CD4-positive, alpha-beta T cell (primary cell): ENCODE measurements at regions not wholly inside any gene's neighbourhood (a gene's known extent, or its start where the extent isn't known, plus 50 kb on each side); places are given as distances from the start of the nearest gene placed in this dataset.

Experiments used
- ATAC-seq: fragments of 200-7000 bp; cut with Tn5 transposase; one replicate; pipeline ENCODE4 v1.10.0; 2022; ENCODE audit warnings: mild to moderate bottlenecking; ENCODE audit not compliant: poor library complexity
- CTCF ChIA-PET: fragments of 350-600 bp; sonication (Branson Sonifier 250); formaldehyde crosslinking; loops from one replicate; lab custom pipeline; 2021; ENCODE audit warnings: antibody characterized with exemption, inconsistent platforms; lab: Charles Lee
- POLR2A ChIA-PET: fragments of 350-600 bp; sonication (Branson Sonifier 250); formaldehyde crosslinking; loops from one replicate; lab custom pipeline; 2021; ENCODE audit warnings: antibody characterized with exemption, inconsistent platforms; lab: Charles Lee
- DNase-seq, 14 experiments: peaks; one replicate each; pipeline ENCODE4 v3.0.0-alpha.2; 2013 to 2020; ENCODE audit warnings: mixed read lengths in 2 of 14
- H3K27ac ChIP-seq, 2 donors: one replicate each; pipeline versions ENCODE4 v1.5.1 to v1.7.0; 2013; ENCODE audit warnings: low read length in 2 of 2, low read depth in 1 of 2, mild to moderate bottlenecking in 1 of 2
- H3K27me3 ChIP-seq, 2 experiments: 1 replicate in 1 of 2; 2 replicates in 1 of 2; pipeline versions ENCODE4 v1.6.1 to v1.7.0; 2013; ENCODE audit warnings: low read length in 2 of 2, control low read depth in 1 of 2, mild to moderate bottlenecking in 1 of 2, moderate library complexity in 1 of 2; ENCODE audit not compliant: insufficient read depth in 2 of 2, control insufficient read depth in 1 of 2
- H3K36me3 ChIP-seq: one replicate; pipeline ENCODE4 v1.6.1; 2013; ENCODE audit warnings: low read length, control low read depth; ENCODE audit not compliant: insufficient read depth
- H3K4me1 ChIP-seq: one replicate; pipeline ENCODE4 v1.6.1; 2013; ENCODE audit warnings: low read length, control low read depth; ENCODE audit not compliant: insufficient read depth
- H3K4me3 ChIP-seq: one replicate; pipeline ENCODE4 v1.5.1; 2013; ENCODE audit warnings: mild to moderate bottlenecking, low read length, moderate library complexity
- H3K9me3 ChIP-seq, 2 experiments: 1 replicate in 1 of 2; 2 replicates in 1 of 2; pipeline versions ENCODE4 v1.6.1 to v1.7.0; 2013; ENCODE audit warnings: low read length in 2 of 2, mild to moderate bottlenecking in 2 of 2, control low read depth in 1 of 2, moderate library complexity in 1 of 2; ENCODE audit not compliant: control insufficient read depth in 1 of 2, insufficient read depth in 1 of 2
- H3K27ac Mint-ChIP-seq: one replicate; pipeline ENCODE4 v1.8.0; 2020; ENCODE audit warnings: mixed read lengths
- H3K27me3 Mint-ChIP-seq: one replicate; pipeline ENCODE4 v1.8.0; 2021; ENCODE audit warnings: mixed read lengths
- H3K36me3 Mint-ChIP-seq: one replicate; pipeline ENCODE4 v1.8.0; 2021; ENCODE audit warnings: low read depth, mixed read lengths
- H3K4me1 Mint-ChIP-seq: one replicate; pipeline ENCODE4 v1.8.0; 2021; ENCODE audit warnings: low read depth, mixed read lengths
- H3K4me3 Mint-ChIP-seq: one replicate; pipeline ENCODE4 v1.8.0; 2020; ENCODE audit warnings: mild to moderate bottlenecking, mixed read lengths
- H3K9me3 Mint-ChIP-seq: one replicate; pipeline ENCODE4 v1.8.0; 2020; ENCODE audit warnings: mixed read lengths
- intact Hi-C, 2 experiments: fragments of 100-400 bp; cut with DNase I in 1 of 2; cut with micrococcal nuclease in 1 of 2; formaldehyde crosslinking; loops; one replicate each; pipeline versions ENCODE4 v1.15.1 to v1.9.0; 2023 to 2025; cut with DNase I, micrococcal nuclease
- TF ChIP-seq, protein P1 (sequence below): fragments of 200-600 bp; IDR thresholded peaks from one replicate; pipeline ENCODE4 v1.8.0; 2022; ENCODE audit warnings: antibody characterized with exemption, mild to moderate bottlenecking

DNA sequence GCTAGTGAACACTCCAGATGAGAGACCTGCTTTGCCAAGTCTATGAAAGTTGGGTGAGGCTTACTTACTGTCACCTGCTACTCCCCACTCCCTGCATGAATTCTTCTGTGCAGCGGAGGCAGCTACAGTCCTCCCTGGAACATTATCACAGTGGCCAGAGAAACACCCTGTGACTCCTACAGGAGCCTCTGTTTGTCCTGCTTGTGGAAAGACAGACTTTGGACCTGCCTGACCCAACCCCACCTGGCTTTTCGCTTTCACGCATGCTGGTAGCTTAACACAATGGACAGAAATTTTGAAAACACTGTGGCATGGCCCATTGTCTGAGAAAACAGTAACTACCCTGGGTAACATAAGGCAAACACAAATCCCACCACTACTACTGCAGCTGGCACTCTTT, 1565.5 kb upstream of the CADM2 start:
- peaks cover 24% of the 10 kb centered on the region for H3K9me3 Mint-ChIP-seq

DNA sequence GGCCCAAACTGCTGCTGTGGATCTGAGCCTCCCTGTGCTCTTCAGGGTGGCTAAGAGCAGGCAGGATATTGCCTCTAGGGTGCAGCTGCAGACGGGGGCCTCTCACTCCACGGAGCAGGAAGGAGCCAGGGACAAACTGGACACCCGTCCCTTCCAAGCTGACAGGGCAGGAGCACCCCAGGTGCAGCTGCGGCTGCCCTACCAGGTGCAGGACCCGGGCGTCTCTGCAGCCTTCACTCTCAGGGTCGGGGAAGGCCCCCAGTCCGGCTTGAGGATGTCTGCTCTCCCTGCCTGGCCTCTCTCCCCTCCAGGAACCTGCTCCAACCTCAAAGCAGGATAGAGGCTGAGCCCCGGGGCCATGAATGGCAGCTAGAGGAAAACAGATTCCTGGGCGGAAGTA, 1554.9 kb upstream of the CADM2 start:
- Histone ChIP-seq H3K4me3 (no peak overlapping the region), H3K27me3 (no peaks in the 10 kb centered on the region), H3K36me3 (no peaks in the 10 kb centered on the region), H3K9me3 (peaks cover 5 to 13% of the 10 kb centered on the region in 2 experiments), H3K4me1 (no peaks in the 10 kb centered on the region), H3K27ac (no peak overlapping the region)
- intact Hi-C loops, result no loop called here
- Mint-ChIP-seq H3K9me3 (peaks cover 8% of the 10 kb centered on the region), H3K27ac (no peak overlapping the region), H3K27me3 (no peaks in the 10 kb centered on the region), H3K4me3 (no peak overlapping the region), H3K4me1 (no peaks in the 10 kb centered on the region), H3K36me3 (no peaks in the 10 kb centered on the region)
- ATAC-seq (no peak), DNase-seq (no peak)
- ChIA-PET POLR2A (no interaction called here), CTCF (no interaction called here)
- TF ChIP-seq, protein P1, sequence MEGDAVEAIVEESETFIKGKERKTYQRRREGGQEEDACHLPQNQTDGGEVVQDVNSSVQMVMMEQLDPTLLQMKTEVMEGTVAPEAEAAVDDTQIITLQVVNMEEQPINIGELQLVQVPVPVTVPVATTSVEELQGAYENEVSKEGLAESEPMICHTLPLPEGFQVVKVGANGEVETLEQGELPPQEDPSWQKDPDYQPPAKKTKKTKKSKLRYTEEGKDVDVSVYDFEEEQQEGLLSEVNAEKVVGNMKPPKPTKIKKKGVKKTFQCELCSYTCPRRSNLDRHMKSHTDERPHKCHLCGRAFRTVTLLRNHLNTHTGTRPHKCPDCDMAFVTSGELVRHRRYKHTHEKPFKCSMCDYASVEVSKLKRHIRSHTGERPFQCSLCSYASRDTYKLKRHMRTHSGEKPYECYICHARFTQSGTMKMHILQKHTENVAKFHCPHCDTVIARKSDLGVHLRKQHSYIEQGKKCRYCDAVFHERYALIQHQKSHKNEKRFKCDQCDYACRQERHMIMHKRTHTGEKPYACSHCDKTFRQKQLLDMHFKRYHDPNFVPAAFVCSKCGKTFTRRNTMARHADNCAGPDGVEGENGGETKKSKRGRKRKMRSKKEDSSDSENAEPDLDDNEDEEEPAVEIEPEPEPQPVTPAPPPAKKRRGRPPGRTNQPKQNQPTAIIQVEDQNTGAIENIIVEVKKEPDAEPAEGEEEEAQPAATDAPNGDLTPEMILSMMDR, result no peak

More for the DNA sequence above, 1565.5 kb upstream of the CADM2 start:
- H3K4me1 ChIP-seq, result no peaks in the 10 kb centered on the region
- peaks cover 0 to 4% of the 10 kb centered on the region in 2 experiments for H3K9me3 ChIP-seq
- POLR2A ChIA-PET, result no interaction called here
- H3K4me3 ChIP-seq, result no peak overlapping the region
- no peak overlapping the region for H3K4me3 Mint-ChIP-seq
- H3K27ac Mint-ChIP-seq, result no peak overlapping the region
- no peaks in the 10 kb centered on the region for H3K4me1 Mint-ChIP-seq
- no peaks in the 10 kb centered on the region for H3K36me3 ChIP-seq
- ATAC-seq (no peak), DNase-seq (no peak)
- CTCF ChIA-PET, result no interaction called here
- no peak overlapping the region for H3K27ac ChIP-seq
- no peaks in the 10 kb centered on the region for H3K27me3 ChIP-seq
- intact Hi-C loops, result no loop called here
- TF ChIP-seq, protein P1, result no peak
- H3K27me3 Mint-ChIP-seq, result no peaks in the 10 kb centered on the region
- H3K36me3 Mint-ChIP-seq, result no peaks in the 10 kb centered on the region

DNA sequence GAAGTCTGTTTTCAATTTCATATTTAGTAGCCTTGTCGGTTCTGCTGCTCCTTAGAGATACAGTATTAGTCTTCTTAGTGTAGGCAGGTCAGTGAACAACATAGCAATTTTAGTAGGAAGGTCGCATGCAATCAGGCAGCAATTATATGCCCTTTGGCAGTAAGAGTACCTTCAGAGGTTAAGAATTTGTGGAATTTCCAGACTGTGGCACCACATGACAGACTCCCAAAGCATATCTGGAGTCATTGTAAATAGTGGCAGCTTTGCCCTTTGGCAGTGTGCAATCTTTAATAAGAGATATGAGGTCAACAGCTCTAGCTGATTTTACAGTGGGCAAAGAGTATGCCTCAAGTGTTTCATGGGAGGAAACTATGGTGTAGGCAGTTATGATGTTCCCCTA, 1532.5 kb upstream of the CADM2 start:
- POLR2A ChIA-PET, result no interaction called here
- peaks cover 8% of the 10 kb centered on the region for H3K9me3 Mint-ChIP-seq
- Histone ChIP-seq H3K27ac (no peak overlapping the region), H3K4me1 (no peaks in the 10 kb centered on the region), H3K4me3 (no peak overlapping the region), H3K9me3 (peaks cover 0 to 8% of the 10 kb centered on the region in 2 experiments), H3K27me3 (no peaks in the 10 kb centered on the region), H3K36me3 (no peaks in the 10 kb centered on the region)
- intact Hi-C loops, result no loop called here
- no peaks in the 10 kb centered on the region for H3K27me3 Mint-ChIP-seq
- no peak for ATAC-seq
- no peak overlapping the region for H3K4me3 Mint-ChIP-seq
- DNase-seq, result no peak
- H3K4me1 Mint-ChIP-seq, result no peaks in the 10 kb centered on the region
- CTCF ChIA-PET, result no interaction called here
- H3K27ac Mint-ChIP-seq, result no peak overlapping the region
- no peaks in the 10 kb centered on the region for H3K36me3 Mint-ChIP-seq
- TF ChIP-seq, protein P1, result no peak
